Keratinocyte (primary cell): ENCODE measurements at regions not wholly inside any gene's neighbourhood (a gene's known extent, or its start where the extent isn't known, plus 50 kb on each side); places are given as distances from the start of the nearest gene placed in this dataset.

ENCODE experiments used
- DNase-seq: peaks from one replicate; pipeline ENCODE4 v3.0.0-alpha.2; 2011; ENCODE audit warnings: low read depth, missing footprints, low spot score
- FAIRE-seq: peaks from 2 replicates; lab custom pipeline; 2011; peaks lifted over from hg19 to GRCh38; lab: Jason Lieb, UNC
- H2AFZ ChIP-seq: 2 replicates; pipeline ENCODE4 v1.6.0; 2012; ENCODE audit warnings: low read length, control low read depth, inconsistent platforms; ENCODE audit not compliant: control insufficient read depth
- H3K27ac ChIP-seq: 2 replicates; pipeline ENCODE4 v1.5.1; 2011; ENCODE audit warnings: low read length; ENCODE audit not compliant: control insufficient read depth, insufficient read depth
- H3K27me3 ChIP-seq: 3 replicates; pipeline ENCODE4 v1.6.0; 2011; ENCODE audit warnings: low read length; ENCODE audit not compliant: control insufficient read depth, insufficient read depth; ENCODE audit errors: extremely low read depth
- H3K36me3 ChIP-seq, 2 experiments: 2 replicates in 1 of 2; 3 replicates in 1 of 2; pipeline ENCODE4 v1.5.1; 2011; ENCODE audit warnings: low read length in 2 of 2, mild to moderate bottlenecking in 1 of 2; ENCODE audit not compliant: control insufficient read depth in 2 of 2, insufficient read depth in 2 of 2; ENCODE audit errors: extremely low read depth in 1 of 2
- H3K4me1 ChIP-seq: 3 replicates; pipeline ENCODE4 v1.5.1; 2011; ENCODE audit warnings: low read length; ENCODE audit not compliant: control insufficient read depth, insufficient read depth; ENCODE audit errors: extremely low read depth
- H3K4me2 ChIP-seq: 3 replicates; pipeline ENCODE4 v1.6.0; 2011; ENCODE audit warnings: low read depth, low read length; ENCODE audit not compliant: control insufficient read depth, insufficient read depth; ENCODE audit errors: extremely low read depth
- H3K4me3 ChIP-seq, 3 experiments: fragments of 200-600 bp in 1 of 3; sonication (generic) in 1 of 3; 2 replicates in 2 of 3; 3 replicates in 1 of 3; pipeline ENCODE4 v1.5.1; 2011 to 2016; ENCODE audit warnings: low read length in 3 of 3, mild to moderate bottlenecking in 3 of 3, control low read depth in 2 of 3, inconsistent platforms in 1 of 3, low read depth in 1 of 3, mixed read lengths in 1 of 3, mixed run types in 1 of 3, moderate library complexity in 1 of 3; ENCODE audit not compliant: control insufficient read depth in 2 of 3, insufficient read depth in 2 of 3; ENCODE audit errors: extremely low read depth in 1 of 3
- H3K79me2 ChIP-seq: 2 replicates; pipeline ENCODE4 v1.6.0; 2012; ENCODE audit warnings: low read length; ENCODE audit not compliant: control insufficient read depth, insufficient read depth
- H3K9ac ChIP-seq: 3 replicates; pipeline ENCODE4 v1.6.0; 2011; ENCODE audit warnings: low read length; ENCODE audit not compliant: control insufficient read depth, insufficient read depth; ENCODE audit errors: extremely low read depth
- H3K9me1 ChIP-seq: 3 replicates; pipeline ENCODE4 v1.6.0; 2011; ENCODE audit warnings: low read length; ENCODE audit not compliant: control insufficient read depth, insufficient read depth; ENCODE audit errors: extremely low read depth
- H3K9me3 ChIP-seq: 2 replicates; pipeline ENCODE4 v1.5.1; 2012; ENCODE audit warnings: low read depth, low read length; ENCODE audit not compliant: control insufficient read depth
- H4K20me1 ChIP-seq: 3 replicates; pipeline ENCODE4 v1.6.0; 2011; ENCODE audit warnings: low read length; ENCODE audit not compliant: control insufficient read depth, insufficient read depth; ENCODE audit errors: extremely low read depth
- CTCF ChIP-seq, 3 experiments: IDR thresholded peaks in 1 of 3; conservative IDR thresholded peaks in 1 of 3; optimal IDR thresholded peaks in 1 of 3; 2 replicates in 2 of 3; 3 replicates in 1 of 3; pipeline versions ENCODE3 to v1.5.1; 2011; ENCODE audit warnings: low read length in 3 of 3, mild to moderate bottlenecking in 3 of 3, moderate library complexity in 2 of 3, control low read depth in 1 of 3, inconsistent platforms in 1 of 3; ENCODE audit not compliant: insufficient read depth in 2 of 3; ENCODE audit errors: extremely low read depth in 1 of 3
- EZH2 ChIP-seq: IDR thresholded peaks from one replicate; pipeline ENCODE4 v1.6.1; 2012; ENCODE audit warnings: inconsistent platforms, mild to moderate bottlenecking, low read length, moderate library complexity
- dilution Hi-C: fragments of 300-500 bp; cut with MboI; formaldehyde crosslinking; loops from one replicate; pipeline ENCODE4 v1.7.0; 2020; ENCODE audit warnings: low sequenced_read_pairs; ENCODE audit not compliant: extremely low pct_ligation_motif_present

DNA sequence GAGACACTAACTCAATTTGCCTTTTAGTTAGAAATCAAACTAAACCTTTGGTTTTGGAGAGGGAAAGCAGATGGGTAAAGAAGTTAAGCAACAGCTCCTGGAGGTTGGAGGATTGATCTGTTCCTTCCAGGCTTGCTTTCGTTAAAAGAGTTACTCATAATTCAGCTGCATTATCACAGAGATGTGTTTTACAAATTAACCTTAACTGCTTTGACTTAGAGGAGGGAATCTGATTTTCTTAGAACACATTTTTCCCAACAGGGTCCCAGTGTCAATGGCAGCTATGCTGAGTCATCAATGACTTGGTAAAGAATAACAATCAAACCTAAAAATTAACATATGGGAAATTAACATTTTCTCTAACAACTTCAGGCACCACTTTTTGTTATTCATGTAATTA lies 113.4 kb downstream of the COPS8 start:
- no peaks in the 10 kb centered on the region for H4K20me1 ChIP-seq
- no peak overlapping the region for H3K4me3 ChIP-seq
- H3K27ac ChIP-seq, result no peak overlapping the region
- FAIRE-seq, result no peak
- H3K36me3 ChIP-seq, result no peaks in the 10 kb centered on the region
- H3K9me3 ChIP-seq, result no peaks in the 10 kb centered on the region
- DNase-seq, result no peak
- H3K79me2 ChIP-seq, result no peaks in the 10 kb centered on the region
- no peaks in the 10 kb centered on the region for H3K4me1 ChIP-seq
- H3K27me3 ChIP-seq, result peaks cover 24% of the 10 kb centered on the region
- H3K4me2 ChIP-seq, result no peak overlapping the region
- no peak overlapping the region for H3K9ac ChIP-seq
- dilution Hi-C loops, result no loop called here
- H3K9me1 ChIP-seq, result no peaks in the 10 kb centered on the region
- H2AFZ ChIP-seq, result no peak overlapping the region
- TF ChIP-seq EZH2 (no peak), CTCF (optimal IDR thresholded peaks at IDR 0.05 in 1 of 3, IDR thresholded peaks at IDR 0.05 in 1 of 3, conservative IDR thresholded peaks at IDR 0.05 in 1 of 3; ENCODE audit: extremely low read depth in 1 of 3, insufficient read depth in 2 of 3, low read length in 3 of 3) (no peak)

GRCh38 chr2:237199577-237199976 lies 113.9 kb downstream of the COPS8 start:
- no peaks in the 10 kb centered on the region for H3K4me1 ChIP-seq
- dilution Hi-C loops, result no loop called here
- no peak for FAIRE-seq
- H3K4me3 ChIP-seq, result no peak overlapping the region
- no peak overlapping the region for H3K9ac ChIP-seq
- H3K4me2 ChIP-seq, result no peak overlapping the region
- no peaks in the 10 kb centered on the region for H4K20me1 ChIP-seq
- H3K9me3 ChIP-seq, result no peaks in the 10 kb centered on the region
- no peak overlapping the region for H3K27ac ChIP-seq
- no peak overlapping the region for H2AFZ ChIP-seq
- H3K36me3 ChIP-seq, result no peaks in the 10 kb centered on the region
- TF ChIP-seq EZH2 (no peak), CTCF (optimal IDR thresholded peaks at IDR 0.05 in 1 of 3, IDR thresholded peaks at IDR 0.05 in 1 of 3, conservative IDR thresholded peaks at IDR 0.05 in 1 of 3; ENCODE audit: extremely low read depth in 1 of 3, insufficient read depth in 2 of 3, low read length in 3 of 3) (no peak)
- H3K79me2 ChIP-seq, result no peaks in the 10 kb centered on the region
- H3K27me3 ChIP-seq, result peaks cover 20% of the 10 kb centered on the region
- no peaks in the 10 kb centered on the region for H3K9me1 ChIP-seq
- DNase-seq, result no peak
